Astrocyte of the cerebellum (primary cell): ENCODE measurements at regions not wholly inside any gene's neighbourhood (a gene's known extent, or its start where the extent isn't known, plus 50 kb on each side); places are given as distances from the start of the nearest gene placed in this dataset.

ENCODE experiments used
- DNase-seq: peaks from one replicate; pipeline ENCODE4 v3.0.0-alpha.2; 2011; ENCODE audit warnings: low read depth
- H3K4me3 ChIP-seq: 2 replicates; pipeline ENCODE4 v1.5.1; 2011; ENCODE audit warnings: mild to moderate bottlenecking, low read depth, low read length, moderate library complexity
- CTCF ChIP-seq: IDR thresholded peaks from 2 replicates; pipeline ENCODE4 v1.5.1; 2012; ENCODE audit warnings: low read length, low read depth, moderate library complexity, mild to moderate bottlenecking; ENCODE audit errors: missing control alignments
- in situ Hi-C: cut with HindIII; loops from 2 replicates; pipeline ENCODE4 v1.10.0; 2017; ENCODE audit warnings: low sequenced_read_pairs

GRCh38 chr9:89842267-89842768, 237.5 kb downstream of the GADD45G start:
- H3K4me3 ChIP-seq = no peak overlapping the region
- TF ChIP-seq CTCF = no peak
- DNase-seq = no peak
- in situ Hi-C loops = no loop called here

GRCh38 chr9:89843074-89843473, 238.3 kb downstream of the GADD45G start:
- DNase-seq = no peak
- in situ Hi-C loops = no loop called here
- no peak for TF ChIP-seq CTCF
- H3K4me3 ChIP-seq = no peak overlapping the region

GRCh38 chr9:89843591-89843990, 238.8 kb downstream of the GADD45G start:
- no peak for TF ChIP-seq CTCF
- H3K4me3 ChIP-seq = no peak overlapping the region
- no peak for DNase-seq
- in situ Hi-C loops = no loop called here

DNA sequence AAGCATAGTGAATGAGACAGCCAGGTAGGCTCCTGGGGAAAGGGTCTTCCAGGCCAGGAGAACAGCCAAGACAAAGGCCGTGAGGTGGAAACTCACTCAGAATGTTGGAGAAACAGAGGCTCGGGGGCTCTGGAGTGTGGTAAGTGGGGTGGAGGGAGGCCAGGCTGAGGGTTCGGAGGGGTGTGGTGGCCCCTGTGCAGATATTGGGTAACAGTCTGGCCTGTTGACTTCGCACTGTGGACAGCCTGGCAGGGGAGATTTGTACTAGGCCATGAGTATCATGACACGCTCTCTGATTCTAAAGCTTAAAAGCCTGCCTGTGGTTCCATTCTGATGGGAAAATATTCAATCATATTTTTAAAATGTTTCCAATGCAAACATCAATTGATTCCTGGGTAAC, 239.3 kb downstream of the GADD45G start:
- in situ Hi-C loops = no loop called here
- no peak for TF ChIP-seq CTCF
- H3K4me3 ChIP-seq = no peak overlapping the region
- no peak for DNase-seq

DNA sequence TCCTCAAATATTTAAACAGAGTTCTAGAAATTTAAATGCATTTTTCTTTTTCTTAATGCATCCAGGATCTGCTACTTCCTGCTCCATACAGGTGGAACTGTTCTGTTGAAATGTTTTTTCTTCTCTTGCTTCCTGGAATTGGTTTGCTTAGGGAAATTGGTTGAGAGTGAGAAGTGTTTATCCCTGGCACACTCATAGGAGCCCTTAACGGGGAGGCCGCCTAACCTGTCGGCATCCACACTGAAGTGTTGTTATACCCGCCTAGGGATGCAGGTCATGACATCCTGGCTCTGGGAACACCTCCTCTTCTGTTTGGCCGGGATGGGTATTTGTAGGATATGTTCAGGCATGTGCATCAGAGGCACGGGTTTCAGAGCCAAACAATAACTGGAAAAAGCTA, 239.7 kb downstream of the GADD45G start:
- in situ Hi-C loops = no loop called here
- TF ChIP-seq CTCF = no peak
- DNase-seq = no peak
- no peak overlapping the region for H3K4me3 ChIP-seq

DNA sequence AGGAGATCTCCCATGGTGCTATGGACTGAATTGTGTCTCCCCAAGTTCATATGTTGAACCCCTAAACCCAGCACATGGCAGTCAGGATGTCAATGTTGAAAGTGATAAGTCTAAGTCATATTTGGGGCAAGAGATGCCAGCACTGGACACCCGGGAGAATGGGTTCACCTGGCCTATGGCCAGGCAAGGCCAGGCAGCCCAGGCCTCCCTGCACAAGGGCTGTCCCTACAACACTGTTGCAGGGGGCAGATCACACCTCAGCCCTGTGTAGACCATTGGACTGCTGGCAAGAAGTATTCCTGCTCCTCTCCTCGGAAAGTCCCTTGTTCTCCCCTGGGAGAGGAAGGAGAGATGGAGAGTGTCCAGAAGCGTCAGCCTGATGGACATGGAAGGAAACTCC, 240.5 kb downstream of the GADD45G start:
- no peak for DNase-seq
- in situ Hi-C loops = no loop called here
- no peak for TF ChIP-seq CTCF
- no peak overlapping the region for H3K4me3 ChIP-seq

GRCh38 chr9:89845862-89846261, 241.1 kb downstream of the GADD45G start:
- TF ChIP-seq CTCF = no peak
- no peak overlapping the region for H3K4me3 ChIP-seq
- no peak for DNase-seq
- in situ Hi-C loops = no loop called here
